CD4-positive, alpha-beta T cell (primary cell): ENCODE measurements at regions not wholly inside any gene's neighbourhood (a gene's known extent, or its start where the extent isn't known, plus 50 kb on each side); places are given as distances from the start of the nearest gene placed in this dataset.

Source experiments
- ATAC-seq: fragments of 200-7000 bp; cut with Tn5 transposase; one replicate; pipeline ENCODE4 v1.10.0; 2022; ENCODE audit warnings: mild to moderate bottlenecking; ENCODE audit not compliant: poor library complexity
- CTCF ChIA-PET: fragments of 350-600 bp; sonication (Branson Sonifier 250); formaldehyde crosslinking; loops from one replicate; lab custom pipeline; 2021; ENCODE audit warnings: antibody characterized with exemption, inconsistent platforms; lab: Charles Lee
- POLR2A ChIA-PET: fragments of 350-600 bp; sonication (Branson Sonifier 250); formaldehyde crosslinking; loops from one replicate; lab custom pipeline; 2021; ENCODE audit warnings: antibody characterized with exemption, inconsistent platforms; lab: Charles Lee
- DNase-seq, 14 experiments: peaks; one replicate each; pipeline ENCODE4 v3.0.0-alpha.2; 2013 to 2020; ENCODE audit warnings: mixed read lengths in 2 of 14
- H3K27ac ChIP-seq, 2 donors: one replicate each; pipeline versions ENCODE4 v1.5.1 to v1.7.0; 2013; ENCODE audit warnings: low read length in 2 of 2, low read depth in 1 of 2, mild to moderate bottlenecking in 1 of 2
- H3K27me3 ChIP-seq, 2 experiments: 1 replicate in 1 of 2; 2 replicates in 1 of 2; pipeline versions ENCODE4 v1.6.1 to v1.7.0; 2013; ENCODE audit warnings: low read length in 2 of 2, control low read depth in 1 of 2, mild to moderate bottlenecking in 1 of 2, moderate library complexity in 1 of 2; ENCODE audit not compliant: insufficient read depth in 2 of 2, control insufficient read depth in 1 of 2
- H3K36me3 ChIP-seq: one replicate; pipeline ENCODE4 v1.6.1; 2013; ENCODE audit warnings: low read length, control low read depth; ENCODE audit not compliant: insufficient read depth
- H3K4me1 ChIP-seq: one replicate; pipeline ENCODE4 v1.6.1; 2013; ENCODE audit warnings: low read length, control low read depth; ENCODE audit not compliant: insufficient read depth
- H3K4me3 ChIP-seq: one replicate; pipeline ENCODE4 v1.5.1; 2013; ENCODE audit warnings: mild to moderate bottlenecking, low read length, moderate library complexity
- H3K9me3 ChIP-seq, 2 experiments: 1 replicate in 1 of 2; 2 replicates in 1 of 2; pipeline versions ENCODE4 v1.6.1 to v1.7.0; 2013; ENCODE audit warnings: low read length in 2 of 2, mild to moderate bottlenecking in 2 of 2, control low read depth in 1 of 2, moderate library complexity in 1 of 2; ENCODE audit not compliant: control insufficient read depth in 1 of 2, insufficient read depth in 1 of 2
- H3K27ac Mint-ChIP-seq: one replicate; pipeline ENCODE4 v1.8.0; 2020; ENCODE audit warnings: mixed read lengths
- H3K27me3 Mint-ChIP-seq: one replicate; pipeline ENCODE4 v1.8.0; 2021; ENCODE audit warnings: mixed read lengths
- H3K36me3 Mint-ChIP-seq: one replicate; pipeline ENCODE4 v1.8.0; 2021; ENCODE audit warnings: low read depth, mixed read lengths
- H3K4me1 Mint-ChIP-seq: one replicate; pipeline ENCODE4 v1.8.0; 2021; ENCODE audit warnings: low read depth, mixed read lengths
- H3K4me3 Mint-ChIP-seq: one replicate; pipeline ENCODE4 v1.8.0; 2020; ENCODE audit warnings: mild to moderate bottlenecking, mixed read lengths
- H3K9me3 Mint-ChIP-seq: one replicate; pipeline ENCODE4 v1.8.0; 2020; ENCODE audit warnings: mixed read lengths
- intact Hi-C, 2 experiments: fragments of 100-400 bp; cut with DNase I in 1 of 2; cut with micrococcal nuclease in 1 of 2; formaldehyde crosslinking; loops; one replicate each; pipeline versions ENCODE4 v1.15.1 to v1.9.0; 2023 to 2025; cut with DNase I, micrococcal nuclease
- TF ChIP-seq, protein P1 (sequence below): fragments of 200-600 bp; IDR thresholded peaks from one replicate; pipeline ENCODE4 v1.8.0; 2022; ENCODE audit warnings: antibody characterized with exemption, mild to moderate bottlenecking

DNA sequence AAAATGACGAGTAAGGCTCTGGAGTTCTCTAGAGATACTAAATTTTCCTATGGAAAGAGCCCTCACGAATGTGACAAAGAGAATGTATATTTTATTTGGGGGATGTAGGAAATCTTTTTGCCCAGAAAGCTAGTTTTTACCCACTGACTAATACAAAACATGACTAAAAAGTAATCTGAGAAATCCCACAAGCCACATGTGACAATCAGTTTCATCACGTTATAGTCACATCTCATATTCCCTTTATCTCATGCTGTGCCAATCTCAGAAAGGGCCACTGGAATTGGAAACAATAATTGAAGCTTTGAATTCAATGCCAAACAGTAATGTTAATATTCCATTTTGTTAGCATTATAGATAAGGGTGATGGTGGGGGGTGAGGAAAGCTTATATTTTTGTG is 509.0 kb upstream of the GOLIM4 start:
- TF ChIP-seq, protein P1, sequence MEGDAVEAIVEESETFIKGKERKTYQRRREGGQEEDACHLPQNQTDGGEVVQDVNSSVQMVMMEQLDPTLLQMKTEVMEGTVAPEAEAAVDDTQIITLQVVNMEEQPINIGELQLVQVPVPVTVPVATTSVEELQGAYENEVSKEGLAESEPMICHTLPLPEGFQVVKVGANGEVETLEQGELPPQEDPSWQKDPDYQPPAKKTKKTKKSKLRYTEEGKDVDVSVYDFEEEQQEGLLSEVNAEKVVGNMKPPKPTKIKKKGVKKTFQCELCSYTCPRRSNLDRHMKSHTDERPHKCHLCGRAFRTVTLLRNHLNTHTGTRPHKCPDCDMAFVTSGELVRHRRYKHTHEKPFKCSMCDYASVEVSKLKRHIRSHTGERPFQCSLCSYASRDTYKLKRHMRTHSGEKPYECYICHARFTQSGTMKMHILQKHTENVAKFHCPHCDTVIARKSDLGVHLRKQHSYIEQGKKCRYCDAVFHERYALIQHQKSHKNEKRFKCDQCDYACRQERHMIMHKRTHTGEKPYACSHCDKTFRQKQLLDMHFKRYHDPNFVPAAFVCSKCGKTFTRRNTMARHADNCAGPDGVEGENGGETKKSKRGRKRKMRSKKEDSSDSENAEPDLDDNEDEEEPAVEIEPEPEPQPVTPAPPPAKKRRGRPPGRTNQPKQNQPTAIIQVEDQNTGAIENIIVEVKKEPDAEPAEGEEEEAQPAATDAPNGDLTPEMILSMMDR: no peak

DNA sequence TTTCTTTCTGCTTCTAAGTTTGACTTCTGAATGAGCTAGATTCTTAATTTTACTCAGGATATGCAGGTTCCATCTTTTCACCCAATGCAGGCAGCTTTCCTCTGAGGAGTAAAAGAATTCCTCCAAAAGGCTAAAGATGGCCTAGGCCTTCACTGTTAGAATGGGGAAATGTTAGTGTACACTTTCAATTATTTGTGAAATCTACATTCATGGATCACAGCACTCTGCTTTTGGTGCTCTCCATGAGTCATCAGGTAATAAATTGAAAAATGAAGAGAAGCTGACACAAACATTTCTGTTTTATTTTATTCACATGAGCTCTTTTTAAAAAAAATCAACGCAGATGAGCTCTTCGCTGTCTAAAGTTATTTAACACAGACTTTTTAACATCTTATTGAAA is 502.5 kb upstream of the GOLIM4 start:
- Mint-ChIP-seq H3K27me3 (no peaks in the 10 kb centered on the region), H3K27ac (no peak overlapping the region), H3K4me1 (no peaks in the 10 kb centered on the region), H3K9me3 (no peaks in the 10 kb centered on the region), H3K36me3 (no peaks in the 10 kb centered on the region), H3K4me3 (no peak overlapping the region)
- Histone ChIP-seq H3K27ac (no peak overlapping the region), H3K4me3 (no peak overlapping the region), H3K27me3 (no peaks in the 10 kb centered on the region), H3K9me3 (peaks cover 0 to 3% of the 10 kb centered on the region in 2 experiments), H3K36me3 (no peaks in the 10 kb centered on the region), H3K4me1 (no peaks in the 10 kb centered on the region)
- ATAC-seq (no peak), DNase-seq (no peak)
- POLR2A ChIA-PET: no interaction called here
- CTCF ChIA-PET: no interaction called here
- intact Hi-C loops: no loop called here
- TF ChIP-seq, protein P1: no peak

More for the DNA sequence above, 509.0 kb upstream of the GOLIM4 start:
- POLR2A ChIA-PET: no interaction called here
- DNase-seq (no peak), ATAC-seq (no peak)
- no peaks in the 10 kb centered on the region for H3K9me3 Mint-ChIP-seq
- H3K27me3 Mint-ChIP-seq: no peaks in the 10 kb centered on the region
- no peaks in the 10 kb centered on the region for H3K36me3 Mint-ChIP-seq
- CTCF ChIA-PET: no interaction called here
- no peak overlapping the region for H3K4me3 ChIP-seq
- no peak overlapping the region for H3K27ac ChIP-seq
- H3K27ac Mint-ChIP-seq: no peak overlapping the region
- H3K27me3 ChIP-seq: no peaks in the 10 kb centered on the region
- H3K4me1 Mint-ChIP-seq: no peaks in the 10 kb centered on the region
- H3K36me3 ChIP-seq: no peaks in the 10 kb centered on the region
- peaks cover 0 to 3% of the 10 kb centered on the region in 2 experiments for H3K9me3 ChIP-seq
- H3K4me1 ChIP-seq: no peaks in the 10 kb centered on the region
- intact Hi-C loops: no loop called here
- H3K4me3 Mint-ChIP-seq: no peak overlapping the region

DNA sequence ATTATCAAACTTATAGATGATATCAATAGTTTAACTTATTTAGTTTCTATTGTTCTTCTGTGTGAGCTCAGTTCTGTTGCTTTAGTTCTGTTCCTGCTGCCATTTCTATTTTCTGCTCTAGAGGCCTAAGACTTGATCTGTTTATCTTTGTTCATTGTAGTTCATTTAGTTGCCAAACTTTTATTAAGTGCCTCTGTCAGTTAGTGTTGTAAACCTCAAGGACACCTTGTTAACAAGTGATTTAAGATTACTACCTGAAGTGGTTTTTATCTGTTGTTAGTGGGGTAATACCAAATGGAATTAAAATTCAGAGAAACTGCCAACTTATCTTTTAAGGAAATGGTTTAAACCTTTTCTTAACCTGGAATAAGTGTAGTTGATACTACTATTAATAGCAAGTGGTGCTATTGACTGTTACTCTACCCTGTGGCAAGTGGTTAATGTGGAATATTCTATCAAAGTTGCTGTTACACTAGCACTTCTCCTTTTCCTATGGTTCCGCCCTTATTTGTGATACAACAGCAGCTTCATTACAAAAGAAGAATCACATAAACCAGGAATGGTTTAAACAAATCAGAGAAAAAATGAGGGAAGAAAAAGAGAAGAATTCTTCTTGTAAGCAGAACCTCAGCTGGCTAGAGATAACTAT is 500.6 kb upstream of the GOLIM4 start:
- ChIA-PET CTCF (no interaction called here), POLR2A (no interaction called here)
- DNase-seq (no peak), ATAC-seq (no peak)
- H3K27me3 Mint-ChIP-seq: no peaks in the 10 kb centered on the region
- no peaks in the 10 kb centered on the region for H3K9me3 Mint-ChIP-seq
- H3K4me1 ChIP-seq: no peaks in the 10 kb centered on the region
- intact Hi-C loops: no loop called here
- H3K9me3 ChIP-seq: peaks cover 0 to 3% of the 10 kb centered on the region in 2 experiments
- H3K4me3 Mint-ChIP-seq: no peak overlapping the region
- H3K27ac Mint-ChIP-seq: no peak overlapping the region
- H3K27me3 ChIP-seq: no peaks in the 10 kb centered on the region
- H3K36me3 ChIP-seq: no peaks in the 10 kb centered on the region
- no peak overlapping the region for H3K4me3 ChIP-seq
- TF ChIP-seq, protein P1: no peak
- H3K27ac ChIP-seq: no peak overlapping the region
- H3K36me3 Mint-ChIP-seq: no peaks in the 10 kb centered on the region
- no peaks in the 10 kb centered on the region for H3K4me1 Mint-ChIP-seq
